Parathyroid adenoma (tissue), 2 donors: ENCODE measurements at regions not wholly inside any gene's neighbourhood (a gene's known extent, or its start where the extent isn't known, plus 50 kb on each side); places are given as distances from the start of the nearest gene placed in this dataset.

Experiments used
- H2AFZ ChIP-seq: fragments of 300-600 bp; sonication (generic); one replicate; pipeline ENCODE4 v1.7.0; 2017; ENCODE audit warnings: antibody characterized with exemption, mild to moderate bottlenecking
- H3K27ac ChIP-seq: fragments of 300-600 bp; sonication (generic); one replicate; pipeline ENCODE4 v1.7.0; 2017
- H3K27me3 ChIP-seq: fragments of 300-600 bp; sonication (generic); one replicate; pipeline ENCODE4 v1.7.0; 2017; ENCODE audit warnings: low read length; ENCODE audit not compliant: control insufficient read depth, insufficient read depth
- H3K36me3 ChIP-seq: fragments of 300-600 bp; sonication (generic); one replicate; pipeline ENCODE4 v1.7.0; 2017; ENCODE audit warnings: low read length; ENCODE audit not compliant: control insufficient read depth, insufficient read depth
- H3K4me1 ChIP-seq: fragments of 300-600 bp; sonication (generic); one replicate; pipeline ENCODE4 v1.7.0; 2017; ENCODE audit warnings: control low read depth
- H3K4me2 ChIP-seq: fragments of 300-600 bp; sonication (generic); one replicate; pipeline ENCODE4 v1.7.0; 2017; ENCODE audit warnings: low read length
- H3K4me3 ChIP-seq: fragments of 300-600 bp; sonication (generic); one replicate; pipeline ENCODE4 v1.7.0; 2017; ENCODE audit warnings: low read depth, low read length
- H3K79me2 ChIP-seq: fragments of 300-600 bp; sonication (generic); one replicate; pipeline ENCODE4 v1.7.0; 2017; ENCODE audit warnings: control low read depth
- H3K9ac ChIP-seq: fragments of 300-600 bp; sonication (generic); one replicate; pipeline ENCODE4 v1.7.0; 2017; ENCODE audit warnings: mild to moderate bottlenecking
- H3K9me3 ChIP-seq: fragments of 300-600 bp; sonication (generic); one replicate; pipeline ENCODE4 v1.7.0; 2017; ENCODE audit warnings: low read length; ENCODE audit not compliant: control insufficient read depth
- CTCF ChIP-seq: fragments of 300-600 bp; sonication (generic); IDR thresholded peaks from one replicate; pipeline ENCODE4 v1.7.0; 2017; ENCODE audit warnings: antibody characterized with exemption, mild to moderate bottlenecking
- donor health status: primary hyperparathyroidism.

- Histone ChIP-seq H3K27ac (peak overlapping the region; percentile 80), H3K4me3 (peak overlapping the region; percentile 36), H3K79me2 (no peaks in the 10 kb centered on the region), H3K9me3 (no peaks in the 10 kb centered on the region), H3K36me3 (no peaks in the 10 kb centered on the region), H3K9ac (no peak overlapping the region), H3K27me3 (no peaks in the 10 kb centered on the region), H3K4me1 (peaks cover 17% of the 10 kb centered on the region), H3K4me2 (peak overlapping the region; percentile 72), H2AFZ (peak overlapping the region; percentile 86)
- no peak for TF ChIP-seq CTCF
Observed at GRCh38 chr6:158909938-158910337, 90.1 kb downstream of the RSPH3 start.

DNA sequence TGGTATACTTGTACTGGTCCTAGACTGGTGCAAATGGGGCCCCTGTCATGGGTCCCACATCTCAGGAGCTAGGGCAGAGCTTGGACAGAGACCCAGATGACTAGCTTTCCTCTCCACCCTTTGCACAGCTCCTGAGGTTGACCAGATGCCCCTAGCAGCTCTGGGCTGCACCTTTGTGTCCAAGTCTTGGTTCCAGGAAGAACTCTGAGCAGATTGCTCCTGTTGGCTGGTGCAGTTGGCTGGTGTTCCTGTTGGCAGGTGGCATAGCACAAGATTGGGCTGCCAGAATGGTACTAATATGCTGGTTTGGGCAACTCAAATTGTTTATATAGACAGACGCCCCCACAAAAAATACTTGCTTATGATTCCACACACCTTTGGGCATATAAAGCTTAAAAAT lies 89.4 kb upstream of the EZR start:
- H3K4me3 ChIP-seq: no peak overlapping the region
- H3K36me3 ChIP-seq: no peaks in the 10 kb centered on the region
- H3K27ac ChIP-seq: no peak overlapping the region
- H3K4me1 ChIP-seq: peaks cover 14% of the 10 kb centered on the region
- H3K4me2 ChIP-seq: no peak overlapping the region
- no peaks in the 10 kb centered on the region for H3K79me2 ChIP-seq
- no peaks in the 10 kb centered on the region for H3K27me3 ChIP-seq
- H2AFZ ChIP-seq: no peak overlapping the region
- TF ChIP-seq CTCF: no peak
- H3K9me3 ChIP-seq: no peaks in the 10 kb centered on the region
- H3K9ac ChIP-seq: no peak overlapping the region

DNA sequence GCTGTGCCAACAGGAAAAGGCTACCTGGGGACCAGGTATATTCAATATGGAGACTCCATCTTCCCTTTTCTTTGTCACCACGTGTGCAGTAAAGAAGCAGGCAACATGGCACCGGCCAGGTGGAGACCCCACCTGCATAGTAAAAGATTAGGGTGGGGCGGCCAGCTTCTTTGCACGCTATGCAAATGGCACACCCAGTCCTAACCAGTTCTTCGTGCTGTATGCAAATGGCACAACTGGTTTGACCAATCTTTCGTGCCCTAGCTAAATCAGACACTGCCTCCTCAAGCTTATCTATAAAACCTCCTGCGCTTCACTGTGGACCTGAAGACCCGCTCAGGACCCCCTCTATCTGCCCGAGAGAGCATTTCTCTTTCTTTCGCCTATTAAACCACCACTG lies 88.8 kb upstream of the EZR start:
- Histone ChIP-seq H3K27me3 (no peaks in the 10 kb centered on the region), H3K27ac (no peak overlapping the region), H3K9ac (no peak overlapping the region), H3K79me2 (no peaks in the 10 kb centered on the region), H2AFZ (no peak overlapping the region), H3K9me3 (no peaks in the 10 kb centered on the region), H3K36me3 (no peaks in the 10 kb centered on the region), H3K4me1 (peaks cover 14% of the 10 kb centered on the region), H3K4me2 (no peak overlapping the region), H3K4me3 (no peak overlapping the region)
- TF ChIP-seq CTCF: no peak

GRCh38 chr6:158906926-158907325 lies 87.8 kb upstream of the EZR start:
- H3K9ac ChIP-seq: no peak overlapping the region
- no peak overlapping the region for H3K4me3 ChIP-seq
- no peak overlapping the region for H3K27ac ChIP-seq
- no peaks in the 10 kb centered on the region for H3K36me3 ChIP-seq
- H3K9me3 ChIP-seq: no peaks in the 10 kb centered on the region
- H3K27me3 ChIP-seq: no peaks in the 10 kb centered on the region
- no peak for TF ChIP-seq CTCF
- H2AFZ ChIP-seq: no peak overlapping the region
- no peaks in the 10 kb centered on the region for H3K79me2 ChIP-seq
- H3K4me2 ChIP-seq: no peak overlapping the region
- peaks cover 14% of the 10 kb centered on the region for H3K4me1 ChIP-seq

DNA sequence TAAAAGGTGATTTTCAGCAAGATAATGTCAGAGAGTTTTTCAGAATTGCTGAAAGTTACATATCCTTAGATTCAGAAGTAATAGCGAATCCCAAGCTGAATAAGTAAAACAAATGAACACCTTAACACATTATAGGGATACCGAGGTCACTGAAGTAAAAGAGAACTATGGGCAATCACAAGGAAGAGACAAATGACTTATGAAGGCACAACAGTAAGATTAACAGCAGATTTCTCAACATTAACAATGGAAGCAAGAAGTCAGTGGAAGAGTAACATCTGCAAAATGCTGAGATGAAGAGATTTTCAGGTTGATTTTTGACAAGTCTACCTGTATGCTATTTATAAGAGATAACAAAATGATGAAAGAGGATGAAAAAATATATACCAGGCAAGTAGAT lies 86.1 kb upstream of the EZR start:
- Histone ChIP-seq H3K4me2 (no peak overlapping the region), H3K9ac (no peak overlapping the region), H3K4me3 (no peak overlapping the region), H2AFZ (no peak overlapping the region), H3K79me2 (no peaks in the 10 kb centered on the region), H3K27me3 (no peaks in the 10 kb centered on the region), H3K9me3 (no peaks in the 10 kb centered on the region), H3K4me1 (peaks cover 6% of the 10 kb centered on the region), H3K36me3 (no peaks in the 10 kb centered on the region), H3K27ac (no peak overlapping the region)
- no peak for TF ChIP-seq CTCF
